ENCODE measurements at regions not wholly inside any gene's neighbourhood (a gene's known extent, or its start where the extent isn't known, plus 50 kb on each side); places are given as distances from the start of the nearest gene placed in this dataset.

DNA sequence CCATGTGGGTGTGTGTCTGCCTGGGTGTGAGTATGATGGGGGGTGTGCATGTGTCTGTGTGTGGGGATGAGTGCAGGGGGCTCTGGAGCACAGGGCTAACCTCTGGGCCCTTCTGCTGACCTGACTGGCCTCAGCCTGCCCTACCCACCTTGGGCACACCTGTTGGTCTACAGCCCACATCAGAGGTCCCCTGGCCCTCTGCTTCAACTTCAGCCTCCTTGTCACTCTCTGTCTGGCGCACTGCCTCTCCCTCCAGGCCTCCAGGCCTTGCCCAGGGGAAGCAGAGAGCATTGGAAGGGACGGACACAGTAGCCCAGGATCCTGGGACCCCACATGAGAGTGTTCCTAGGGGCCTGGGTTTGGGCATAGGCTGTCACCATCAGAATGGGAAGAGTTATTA lies 115.4 kb downstream of the EFNB1 start:
- no peak overlapping the region for H3K4me3 ChIP-seq
- no peak overlapping the region for H3K27ac ChIP-seq
- TF ChIP-seq, protein P1, sequence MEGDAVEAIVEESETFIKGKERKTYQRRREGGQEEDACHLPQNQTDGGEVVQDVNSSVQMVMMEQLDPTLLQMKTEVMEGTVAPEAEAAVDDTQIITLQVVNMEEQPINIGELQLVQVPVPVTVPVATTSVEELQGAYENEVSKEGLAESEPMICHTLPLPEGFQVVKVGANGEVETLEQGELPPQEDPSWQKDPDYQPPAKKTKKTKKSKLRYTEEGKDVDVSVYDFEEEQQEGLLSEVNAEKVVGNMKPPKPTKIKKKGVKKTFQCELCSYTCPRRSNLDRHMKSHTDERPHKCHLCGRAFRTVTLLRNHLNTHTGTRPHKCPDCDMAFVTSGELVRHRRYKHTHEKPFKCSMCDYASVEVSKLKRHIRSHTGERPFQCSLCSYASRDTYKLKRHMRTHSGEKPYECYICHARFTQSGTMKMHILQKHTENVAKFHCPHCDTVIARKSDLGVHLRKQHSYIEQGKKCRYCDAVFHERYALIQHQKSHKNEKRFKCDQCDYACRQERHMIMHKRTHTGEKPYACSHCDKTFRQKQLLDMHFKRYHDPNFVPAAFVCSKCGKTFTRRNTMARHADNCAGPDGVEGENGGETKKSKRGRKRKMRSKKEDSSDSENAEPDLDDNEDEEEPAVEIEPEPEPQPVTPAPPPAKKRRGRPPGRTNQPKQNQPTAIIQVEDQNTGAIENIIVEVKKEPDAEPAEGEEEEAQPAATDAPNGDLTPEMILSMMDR (IDR thresholded peaks at IDR 0.05) = no peak
- peak; percentile 53 for DNase-seq (ENCODE audit: low spot score)

DNA sequence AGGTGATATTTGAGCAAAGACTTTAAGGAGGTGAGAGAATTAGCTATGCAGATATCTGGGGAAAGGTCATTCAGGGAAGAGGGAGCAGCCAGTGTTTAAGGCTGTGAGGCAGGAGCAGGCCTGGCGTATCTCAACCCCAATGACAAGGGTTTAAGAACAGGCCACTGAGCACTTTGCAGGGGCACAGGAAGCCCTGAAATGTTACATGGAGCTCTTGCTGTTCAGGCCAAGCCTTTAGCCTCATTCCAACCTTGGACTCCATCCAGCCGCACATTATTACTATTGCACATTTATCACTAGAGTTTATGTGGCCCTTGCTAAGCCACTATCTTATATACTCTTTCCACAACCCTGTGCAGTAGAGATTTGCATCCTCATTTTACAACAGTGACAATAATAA lies 114.0 kb downstream of the EFNB1 start:
- Histone ChIP-seq H3K4me3 (no peak overlapping the region), H3K27ac (no peak overlapping the region)
- DNase-seq (ENCODE audit: low spot score) = peak; percentile 14
- TF ChIP-seq, protein P1 (IDR thresholded peaks at IDR 0.05) = no peak

DNA sequence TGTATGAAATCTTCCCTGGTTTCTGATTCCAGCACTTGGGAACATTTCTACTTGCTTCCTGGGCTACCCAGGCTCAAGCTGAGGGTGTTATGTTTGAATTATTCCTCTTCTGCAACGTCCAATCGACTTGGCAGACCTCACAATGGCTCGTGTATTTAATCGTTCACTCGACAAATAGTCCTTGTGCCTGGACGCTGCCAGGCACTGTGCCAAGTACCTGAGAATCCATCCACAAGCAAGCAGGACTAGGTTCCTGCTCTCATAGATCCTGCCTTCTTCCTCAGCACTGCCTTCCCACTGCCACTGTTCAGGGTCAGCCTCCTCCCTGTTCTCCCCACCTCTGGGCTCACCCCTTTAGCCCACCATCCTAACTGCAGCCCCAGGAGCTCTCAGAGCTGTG lies 113.3 kb downstream of the EFNB1 start:
- peak; percentile 35 for DNase-seq (ENCODE audit: low spot score)
- Histone ChIP-seq H3K4me3 (no peak overlapping the region), H3K27ac (no peak overlapping the region)
- TF ChIP-seq, protein P1 (IDR thresholded peaks at IDR 0.05) = no peak

DNA sequence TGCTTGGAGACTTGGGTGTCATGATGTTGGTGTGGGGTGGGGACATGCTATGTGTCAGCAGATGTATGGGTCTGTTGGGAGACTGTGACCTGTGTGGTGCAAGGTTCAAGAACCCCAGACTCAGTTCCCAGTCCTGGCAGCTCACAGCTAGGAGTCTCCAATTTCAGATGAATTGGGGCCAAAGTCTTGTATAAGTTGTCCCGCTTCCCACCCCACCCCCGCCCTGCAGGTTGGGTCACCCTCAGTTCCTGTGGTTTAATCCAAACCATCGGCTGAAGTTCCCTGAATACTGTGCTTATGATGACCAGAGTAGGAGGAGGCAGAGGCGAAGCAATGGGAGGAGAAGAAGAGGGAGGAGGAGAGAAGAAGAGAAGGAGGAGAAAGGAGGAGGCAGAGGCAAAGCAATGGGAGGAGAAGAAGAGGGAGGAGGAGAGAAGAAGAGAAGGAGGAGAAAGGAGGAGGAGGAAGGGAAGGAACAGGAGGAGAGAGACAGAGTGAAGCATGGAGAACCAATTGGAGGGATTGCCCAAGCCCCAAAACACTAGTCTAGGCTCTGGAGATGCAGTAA lies 112.6 kb downstream of the EFNB1 start:
- peak; percentile 58 for DNase-seq (ENCODE audit: low spot score)
- TF ChIP-seq, protein P1 (IDR thresholded peaks at IDR 0.05) = no peak
- H3K27ac ChIP-seq = no peak overlapping the region
- H3K4me3 ChIP-seq = no peak overlapping the region

DNA sequence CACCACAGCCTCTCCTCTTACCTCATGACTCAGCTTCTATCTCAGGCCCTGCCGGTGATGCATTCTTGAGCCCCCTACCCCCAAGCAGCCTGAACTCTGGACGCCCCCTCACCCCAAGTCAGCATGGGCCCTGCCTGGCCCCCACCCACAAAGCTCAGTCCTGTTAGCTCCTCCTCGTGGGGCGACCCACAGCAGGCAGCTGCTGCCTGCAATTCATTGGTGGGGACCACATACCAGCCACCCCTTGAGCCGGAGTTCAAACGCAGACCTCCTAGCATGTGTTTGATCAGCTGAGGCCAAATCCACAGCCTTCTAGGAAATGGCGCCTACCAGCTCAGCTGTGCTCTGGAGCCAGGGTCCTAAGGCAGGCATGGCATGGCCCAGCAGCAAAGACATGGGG lies 111.8 kb downstream of the EFNB1 start:
- DNase-seq (ENCODE audit: low spot score) = peak; percentile 57
- TF ChIP-seq, protein P1 (IDR thresholded peaks at IDR 0.05) = no peak
- Histone ChIP-seq H3K4me3 (no peak overlapping the region), H3K27ac (no peak overlapping the region)

DNA sequence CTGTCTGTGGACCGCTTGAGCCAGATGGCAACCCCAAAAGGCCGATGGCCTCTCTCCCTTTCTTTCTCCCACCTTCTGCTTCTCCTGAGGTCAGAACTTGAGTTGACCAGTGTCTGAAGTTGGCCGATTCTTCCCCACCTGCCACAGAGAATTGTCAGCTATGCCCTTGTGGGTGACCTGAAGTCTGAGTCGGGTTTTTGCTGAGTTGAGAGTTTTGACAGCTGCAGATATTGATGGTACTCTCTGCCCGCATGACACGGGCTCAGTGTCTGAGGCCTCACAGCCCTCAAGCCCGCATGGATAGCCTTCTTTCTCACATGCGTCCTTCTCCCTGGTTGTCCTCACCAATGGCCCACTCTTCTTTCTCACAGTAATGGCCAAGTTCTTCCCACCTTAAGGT lies 111.0 kb downstream of the EFNB1 start:
- Histone ChIP-seq H3K27ac (no peak overlapping the region), H3K4me3 (no peak overlapping the region)
- peak; percentile 26 for DNase-seq (ENCODE audit: low spot score)
- TF ChIP-seq, protein P1 (IDR thresholded peaks at IDR 0.05) = no peak

DNA sequence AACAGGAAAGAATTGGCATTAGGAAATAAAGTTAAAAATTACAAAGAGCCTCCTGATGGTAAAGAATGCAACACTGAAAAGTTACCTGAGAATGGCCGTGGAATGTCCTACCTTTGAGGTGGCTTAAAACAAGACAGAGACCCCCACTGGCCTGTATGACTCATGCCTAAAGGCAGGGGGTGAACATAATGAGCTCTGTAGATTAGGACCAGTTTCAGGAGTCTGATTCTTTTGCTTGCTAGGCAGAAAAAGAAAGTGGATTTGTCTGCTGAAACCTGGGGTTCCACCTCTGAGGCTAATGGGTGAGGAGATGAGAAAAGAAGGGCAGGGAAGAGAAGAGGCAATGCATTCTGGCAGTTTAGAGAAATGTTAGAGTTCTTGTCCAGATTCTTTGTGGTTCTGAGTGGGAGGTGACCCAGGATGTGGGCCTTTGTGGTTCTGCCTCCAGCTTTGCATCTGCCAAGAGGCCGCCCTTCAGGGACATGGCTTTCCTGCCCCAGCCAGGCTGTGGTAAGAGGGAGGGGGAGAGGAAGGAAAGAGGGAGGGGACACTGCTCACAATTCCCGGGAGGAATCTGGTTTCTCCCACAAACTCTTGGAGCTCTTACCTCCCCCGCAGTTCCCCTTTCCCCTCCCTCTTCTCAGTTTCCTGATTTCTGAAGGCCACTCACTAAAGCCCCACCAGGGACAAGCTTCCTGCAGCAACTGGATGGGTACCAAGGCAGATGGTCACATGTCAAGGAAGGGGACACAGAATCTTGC lies 109.6 kb downstream of the EFNB1 start:
- no peak overlapping the region for H3K4me3 ChIP-seq
- peak; percentile 63 for DNase-seq (ENCODE audit: low spot score)
- H3K27ac ChIP-seq = peak overlapping the region in 1 of 2 donors; percentile 11
- TF ChIP-seq, protein P1 (IDR thresholded peaks at IDR 0.05) = no peak

All from coronary artery (tissue), 2 donors.